ENCODE measurements at regions not wholly inside any gene's neighbourhood (a gene's known extent, or its start where the extent isn't known, plus 50 kb on each side); places are given as distances from the start of the nearest gene placed in this dataset.

GRCh38 chr2:46821600-46821999 is 94.0 kb downstream of the MCFD2 start:
- TF ChIP-seq CTCF (IDR thresholded peaks at IDR 0.05) (no peak), POLR2A (IDR thresholded peaks at IDR 0.05) (no peak), POLR2AphosphoS5 (IDR thresholded peaks at IDR 0.05) (no peak)
